Kidney (tissue), 13 donors: ENCODE measurements at regions not wholly inside any gene's neighbourhood (a gene's known extent, or its start where the extent isn't known, plus 50 kb on each side); places are given as distances from the start of the nearest gene placed in this dataset.

Experiments used
- DNase-seq, 5 donors: peaks; one replicate each; pipeline ENCODE4 v3.0.0-alpha.2; 2013 to 2020
- FAIRE-seq: peaks from 2 replicates; lab custom pipeline; 2012; peaks lifted over from hg19 to GRCh38; lab: Jason Lieb, UNC
- H3K27ac ChIP-seq, 2 donors: one replicate each; pipeline ENCODE4 v1.7.0; 2013; ENCODE audit warnings: low read depth in 2 of 2, low read length in 2 of 2, inconsistent platforms in 1 of 2
- H3K27me3 ChIP-seq: one replicate; pipeline ENCODE4 v1.7.1; 2013; ENCODE audit warnings: low read length, inconsistent platforms; ENCODE audit not compliant: control insufficient read depth, insufficient read depth
- H3K36me3 ChIP-seq, 3 donors: one replicate each; pipeline versions ENCODE4 v1.7.0 to v1.7.1; 2013; ENCODE audit warnings: low read length in 3 of 3, control low read depth in 1 of 3, inconsistent platforms in 1 of 3; ENCODE audit not compliant: insufficient read depth in 3 of 3, control insufficient read depth in 2 of 3
- H3K4me1 ChIP-seq, 3 donors: one replicate each; pipeline versions ENCODE4 v1.7.0 to v1.7.1; 2013; ENCODE audit warnings: low read length in 3 of 3, inconsistent platforms in 1 of 3, low read depth in 1 of 3; ENCODE audit not compliant: control insufficient read depth in 2 of 3, insufficient read depth in 2 of 3
- H3K4me3 ChIP-seq, 3 donors: one replicate each; pipeline versions ENCODE4 v1.7.0 to v1.8.1; 2013; ENCODE audit warnings: low read length in 3 of 3, control low read depth in 1 of 3, inconsistent platforms in 1 of 3
- H3K9ac ChIP-seq, 3 donors: one replicate each; pipeline versions ENCODE4 v1.7.0 to v1.7.1; 2013; ENCODE audit warnings: low read length in 3 of 3, control low read depth in 1 of 3, inconsistent platforms in 1 of 3
- H3K9me3 ChIP-seq, 3 donors: one replicate each; pipeline versions ENCODE4 v1.7.0 to v1.7.1; 2013; ENCODE audit warnings: low read length in 3 of 3, control low read depth in 1 of 3, inconsistent platforms in 1 of 3; ENCODE audit not compliant: control insufficient read depth in 2 of 3, insufficient read depth in 1 of 3
- CTCF ChIP-seq: IDR thresholded peaks from 3 replicates; pipeline ENCODE4 v1.5.1; 2012; ENCODE audit warnings: mild to moderate bottlenecking, moderate library complexity, borderline replicate concordance; ENCODE audit not compliant: insufficient read depth; ENCODE audit errors: extremely low read depth
- intact Hi-C: fragments of 100-400 bp; cut with DNase I; formaldehyde crosslinking; loops from one replicate; pipeline ENCODE4 v1.11.1; 2022
- donor health status: control.
- donor health status: control.
- donor health status: control.
- donor health status: control.
- donor health status: control.
- donor health status: DM: yes; HTN: yes; CAD: no.
- donor health status: Normal renal cell carcinoma (clear cell type).

GRCh38 chr9:129380961-129381401, 202.9 kb upstream of the IER5L start:
- Histone ChIP-seq H3K27me3 (no peaks in the 10 kb centered on the region), H3K4me3 (no peak overlapping the region), H3K9ac (no peak overlapping the region), H3K9me3 (no peaks in the 10 kb centered on the region), H3K36me3 (no peaks in the 10 kb centered on the region), H3K4me1 (peaks cover 0 to 15% (median 6%) of the 10 kb centered on the region in 3 donors), H3K27ac (no peak overlapping the region)
- no peak for TF ChIP-seq CTCF
- DNase-seq: peak in 1 of 5 donors; percentile 54
- intact Hi-C loops: no loop called here
- FAIRE-seq: no peak

GRCh38 chr9:129379886-129380285, 201.8 kb upstream of the IER5L start:
- no peak overlapping the region for H3K9ac ChIP-seq
- H3K9me3 ChIP-seq: no peaks in the 10 kb centered on the region
- FAIRE-seq: no peak
- no peaks in the 10 kb centered on the region for H3K36me3 ChIP-seq
- no peak overlapping the region for H3K27ac ChIP-seq
- no peaks in the 10 kb centered on the region for H3K27me3 ChIP-seq
- no peak overlapping the region for H3K4me3 ChIP-seq
- intact Hi-C loops: no loop called here
- peaks cover 0 to 15% (median 6%) of the 10 kb centered on the region in 3 donors for H3K4me1 ChIP-seq
- TF ChIP-seq CTCF: no peak
- peak in 1 of 5 donors; percentile 15 for DNase-seq

- FAIRE-seq (no peak), DNase-seq (peak in 1 of 5 donors; percentile 29)
- TF ChIP-seq CTCF: no peak
- no peak overlapping the region for H3K9ac ChIP-seq
- H3K4me1 ChIP-seq: peaks cover 0 to 15% (median 6%) of the 10 kb centered on the region in 3 donors
- no peak overlapping the region for H3K27ac ChIP-seq
- H3K9me3 ChIP-seq: no peaks in the 10 kb centered on the region
- intact Hi-C loops: no loop called here
- no peaks in the 10 kb centered on the region for H3K27me3 ChIP-seq
- H3K36me3 ChIP-seq: no peaks in the 10 kb centered on the region
- no peak overlapping the region for H3K4me3 ChIP-seq
These were observed 201.2 kb upstream of the IER5L start for GRCh38 chr9:129379181-129379836.
